Inferior parietal cortex (tissue), 1 donor: ENCODE measurements at regions not wholly inside any gene's neighbourhood (a gene's known extent, or its start where the extent isn't known, plus 50 kb on each side); places are given as distances from the start of the nearest gene placed in this dataset.

Source experiments
- DNase-seq: peaks from one replicate; pipeline ENCODE4 v3.0.0-alpha.2; 2016; ENCODE audit errors: extremely low spot score

DNA sequence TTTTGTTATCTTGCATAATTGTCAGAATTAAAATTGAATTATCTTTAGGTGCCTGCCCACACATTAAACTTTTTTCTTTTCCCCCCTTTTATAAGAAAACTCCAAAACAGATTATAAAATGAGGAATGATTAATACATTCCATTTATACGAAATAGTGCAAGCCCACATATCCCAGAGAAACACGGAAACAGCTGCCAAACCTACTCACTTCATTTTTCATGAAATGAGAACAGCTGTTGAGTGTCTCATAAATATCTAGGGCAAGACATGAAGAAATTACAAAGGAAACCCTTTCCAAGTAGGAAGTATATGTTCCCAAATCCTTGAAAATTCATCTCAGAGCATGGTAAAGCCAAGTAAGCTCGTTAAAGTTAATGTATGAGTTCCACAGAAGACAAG, 459.4 kb upstream of the NMUR2 start:
- no peak for DNase-seq

DNA sequence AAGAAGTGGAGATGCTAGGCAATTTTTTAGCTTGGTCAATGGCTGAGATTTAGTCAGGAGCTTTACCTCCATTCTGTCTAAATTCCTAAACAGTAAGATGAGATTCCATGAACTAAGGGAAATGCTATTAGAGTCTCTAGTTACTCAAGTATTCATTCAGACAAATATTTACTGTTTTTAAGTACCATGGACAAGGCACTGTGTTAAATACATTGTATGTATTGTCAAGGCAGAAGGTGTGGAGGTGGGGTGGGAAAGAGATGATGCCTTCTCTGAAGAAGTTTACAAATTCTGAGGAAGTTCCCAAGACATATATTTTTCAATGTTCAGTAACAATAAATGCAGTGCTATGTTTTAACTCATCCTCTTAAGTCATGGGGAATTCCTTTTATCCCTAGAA, 459.9 kb upstream of the NMUR2 start:
- no peak for DNase-seq

DNA sequence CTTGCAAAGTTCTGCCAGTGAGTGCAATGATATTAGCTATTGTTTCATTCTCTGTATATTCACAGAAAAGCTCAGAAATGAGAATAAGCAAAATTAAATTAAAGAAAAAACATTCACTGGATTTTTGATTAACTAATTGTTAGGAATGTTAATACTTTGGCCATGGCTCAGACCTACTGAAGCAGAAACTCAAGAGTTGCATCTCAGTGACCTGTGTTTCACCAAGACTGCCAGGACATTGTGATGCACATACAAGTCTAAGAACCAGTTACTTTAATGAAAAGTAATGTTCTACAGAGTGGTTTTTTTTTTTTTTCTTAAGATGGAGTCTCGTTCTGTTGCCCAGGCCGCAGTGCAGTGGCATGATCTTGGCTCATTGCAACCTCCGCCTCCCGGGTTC, 464.9 kb upstream of the NMUR2 start:
- DNase-seq: no peak

DNA sequence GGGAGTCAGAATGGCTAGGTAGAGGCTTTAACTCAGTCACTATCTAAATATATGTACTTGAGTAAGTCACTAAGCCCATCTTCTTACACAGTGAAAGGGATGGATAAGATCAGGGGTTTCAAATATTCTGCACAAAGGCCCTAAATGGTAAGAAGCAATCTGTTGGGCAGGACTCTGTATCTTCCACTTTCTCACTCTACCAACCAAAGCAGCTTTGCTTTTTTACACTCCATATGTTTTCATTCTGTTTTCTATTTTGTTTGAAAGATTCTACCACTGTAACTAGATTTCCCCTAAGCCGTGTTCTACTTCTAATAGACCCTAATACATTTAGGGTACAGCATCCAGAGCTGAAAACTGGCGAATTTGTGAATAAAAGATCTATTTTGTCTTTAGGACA, 477.5 kb upstream of the NMUR2 start:
- no peak for DNase-seq

DNA sequence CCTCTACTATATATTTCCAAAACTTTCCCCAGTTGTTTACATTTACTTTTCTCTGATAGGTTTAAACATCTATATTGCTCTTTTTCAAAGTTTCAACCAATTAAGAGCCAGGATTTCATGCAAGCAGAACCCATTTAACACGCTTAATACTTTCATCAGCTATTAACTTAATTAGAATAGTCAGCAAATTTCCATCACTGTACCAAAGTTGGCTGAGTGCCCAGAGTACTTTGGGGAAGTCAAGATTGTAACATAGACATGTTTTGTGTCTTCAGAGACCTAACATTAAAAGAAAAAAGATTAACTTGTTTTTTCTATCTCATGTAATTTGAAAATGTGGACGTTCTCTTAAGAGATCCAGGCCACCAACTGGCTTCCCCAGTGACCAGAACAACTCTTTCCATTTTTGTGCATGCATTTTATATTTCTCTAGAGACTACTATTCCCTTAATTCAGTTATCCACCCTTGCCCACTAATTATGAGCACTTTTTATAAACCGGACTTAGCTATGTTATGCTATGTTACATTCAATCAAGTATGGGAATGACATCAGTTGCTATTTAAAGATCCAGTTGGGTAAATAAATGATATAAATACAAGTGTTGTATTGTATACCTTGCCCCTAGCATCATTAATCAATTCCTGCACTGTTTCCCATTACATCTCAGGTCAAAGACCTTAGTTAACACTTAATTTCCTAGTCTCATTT, 478.1 kb upstream of the NMUR2 start:
- DNase-seq: no peak

DNA sequence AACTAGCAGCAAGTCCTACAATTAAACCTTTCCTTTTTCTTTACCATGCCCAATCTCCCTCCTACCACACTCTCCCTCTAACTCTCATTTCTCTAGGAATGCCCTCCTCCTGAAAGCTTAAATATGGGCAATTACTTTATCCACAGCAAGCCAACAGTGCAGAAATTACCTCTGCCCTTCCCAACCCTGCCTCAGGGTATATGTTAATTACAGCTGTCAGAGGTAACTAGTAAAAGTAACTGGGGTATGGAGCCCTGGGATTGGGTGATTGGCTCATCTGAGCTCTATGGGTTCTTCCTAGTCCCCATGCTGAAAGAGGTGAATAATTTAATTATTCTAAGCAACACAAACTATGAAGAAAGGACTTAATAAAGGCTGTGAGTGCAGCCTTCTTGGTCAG, 478.9 kb upstream of the NMUR2 start:
- DNase-seq: no peak

DNA sequence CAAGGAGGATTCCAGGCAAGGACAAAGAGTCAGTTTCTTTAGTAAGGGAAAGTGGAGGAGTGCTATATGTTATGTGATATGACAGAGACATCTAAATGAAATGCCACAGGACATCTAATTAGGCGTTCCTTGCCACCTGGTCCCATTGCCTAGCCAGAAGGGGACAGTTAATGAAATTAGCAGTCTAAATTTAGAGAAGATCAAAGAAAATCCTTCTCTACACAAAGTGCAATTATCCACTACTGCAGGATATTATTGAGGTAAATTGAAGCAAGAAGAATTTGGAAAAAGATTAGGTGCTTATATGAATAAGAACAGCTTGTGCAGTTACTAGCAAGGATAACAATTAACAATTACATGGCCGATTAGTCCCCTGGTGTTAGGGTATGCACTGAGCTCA, 495.3 kb upstream of the NMUR2 start:
- no peak for DNase-seq

DNA sequence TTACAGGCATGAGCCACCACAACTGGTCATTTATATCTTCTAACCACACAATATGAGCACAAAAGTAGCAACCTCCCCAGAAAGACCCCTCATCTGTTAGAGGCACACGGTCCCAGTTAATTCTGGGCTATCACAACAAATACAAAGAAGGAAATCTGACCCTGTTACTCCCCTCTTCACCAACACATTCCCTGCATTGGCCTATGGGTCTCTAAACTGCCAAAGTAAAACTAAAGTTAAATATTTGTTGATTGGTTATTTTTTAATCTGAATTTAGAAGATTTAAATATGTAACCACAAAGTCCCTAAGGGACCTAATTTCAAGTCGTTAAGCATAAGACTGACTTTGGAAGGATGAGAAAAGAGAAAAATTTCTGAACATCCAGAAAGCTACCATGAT, 496.7 kb upstream of the NMUR2 start:
- no peak for DNase-seq

DNA sequence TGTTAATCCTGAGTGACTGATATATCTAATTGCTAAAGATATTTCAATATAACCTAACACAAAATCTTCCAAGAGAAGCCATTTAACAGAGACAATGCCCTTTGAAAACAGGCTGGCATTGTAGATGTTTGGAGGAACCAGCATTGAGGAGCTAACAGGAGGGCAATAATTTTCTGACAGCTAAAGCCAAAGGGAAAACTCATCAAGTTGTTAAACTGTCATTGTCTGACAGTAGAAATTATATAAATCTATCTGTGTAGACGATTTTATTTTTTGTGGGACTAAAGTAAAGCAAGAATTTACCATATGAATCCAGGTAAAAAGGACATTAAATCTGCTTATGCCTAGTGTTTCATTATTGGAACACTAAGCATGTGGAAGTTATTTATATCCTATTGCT, 500.2 kb upstream of the NMUR2 start:
- no peak for DNase-seq

DNA sequence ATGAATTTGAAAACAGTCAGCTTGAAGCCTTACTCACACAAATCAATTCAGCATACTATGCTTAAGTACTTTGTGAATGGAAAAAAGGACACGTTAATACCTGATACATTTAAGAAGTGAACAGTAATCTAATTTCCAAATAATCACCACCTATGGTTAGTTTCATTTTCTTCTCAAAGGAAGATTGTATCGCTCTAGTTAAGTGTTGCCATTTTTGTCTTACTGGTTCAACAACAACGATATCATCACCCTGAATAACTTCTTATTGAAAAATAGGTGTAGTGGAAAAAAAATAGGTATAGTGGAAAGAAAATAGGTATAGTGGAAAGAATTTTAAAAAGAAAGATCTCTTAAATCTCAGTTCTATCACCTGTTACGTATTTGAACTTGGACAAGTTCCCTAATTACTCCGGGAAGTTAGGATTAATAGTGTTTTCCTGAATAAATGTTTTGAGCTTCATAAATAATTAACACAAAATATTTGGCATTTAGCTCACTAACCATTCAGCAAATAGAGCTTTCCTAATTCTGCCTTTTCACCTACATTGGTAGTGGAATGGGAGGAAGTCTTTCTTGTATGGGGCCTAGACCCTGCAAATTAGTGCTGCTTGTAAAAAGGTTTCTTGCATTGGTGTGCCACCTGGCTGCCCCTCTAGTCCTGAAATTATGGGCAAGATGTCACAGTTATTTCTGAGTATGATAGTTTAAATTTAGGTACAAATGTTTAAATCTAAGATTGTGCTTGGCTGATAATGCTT, 502.6 kb upstream of the NMUR2 start:
- DNase-seq: no peak

DNA sequence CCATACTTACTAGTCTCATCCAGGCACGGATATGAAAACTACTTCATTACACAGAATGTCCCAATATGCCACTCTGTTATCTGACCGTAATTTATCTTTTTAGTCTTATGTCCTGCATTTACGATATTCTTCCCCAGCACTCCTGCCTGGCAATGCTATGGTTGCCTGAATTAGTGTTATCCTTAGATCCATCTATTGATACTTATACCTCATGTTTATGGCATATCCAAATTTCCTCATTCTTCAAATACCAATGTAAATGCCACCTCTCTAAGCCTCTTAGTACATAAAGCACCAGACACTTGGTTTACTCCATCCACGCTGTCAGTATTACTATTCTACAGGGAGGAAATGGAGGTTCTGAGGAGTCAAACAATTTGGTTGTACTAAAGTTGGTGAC, 507.8 kb upstream of the NMUR2 start:
- DNase-seq: no peak

DNA sequence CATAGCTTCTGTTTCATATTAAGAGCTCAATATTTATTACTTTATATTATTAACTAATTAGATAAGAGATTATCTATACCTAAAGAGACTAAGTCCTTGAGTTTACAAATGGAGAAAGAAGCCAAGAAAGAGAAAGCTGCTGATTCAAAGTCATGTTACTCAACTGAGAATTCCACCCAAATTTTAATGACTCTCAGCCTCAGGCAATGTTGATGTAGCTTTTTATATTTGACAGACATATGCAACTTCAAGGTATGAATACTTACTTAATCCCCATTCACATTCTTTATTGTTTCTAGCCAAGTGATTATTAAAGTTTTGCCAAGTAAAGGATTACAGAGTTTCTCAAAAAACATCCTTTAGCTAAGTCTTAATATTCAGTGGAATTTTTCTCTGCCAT, 527.5 kb upstream of the NMUR2 start:
- no peak for DNase-seq

DNA sequence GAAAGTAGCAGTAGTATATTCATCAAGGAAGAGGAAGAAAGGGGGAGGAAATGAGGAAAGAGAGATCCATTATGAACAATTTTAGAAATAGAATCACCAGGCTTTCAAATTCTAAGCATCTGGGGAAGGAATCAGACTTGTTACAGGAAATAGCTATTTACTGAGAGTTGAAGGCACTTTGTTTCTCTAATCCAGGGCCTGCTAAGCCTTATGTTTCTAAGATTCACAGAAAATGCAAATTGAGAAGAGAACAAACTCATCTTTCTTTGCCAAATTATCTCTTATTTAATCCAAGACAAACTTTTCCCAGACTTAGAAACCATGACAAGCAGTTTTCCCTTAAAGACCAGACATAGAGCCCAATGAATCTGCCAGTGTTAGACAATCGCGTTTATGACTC, 528.0 kb upstream of the NMUR2 start:
- DNase-seq: no peak

DNA sequence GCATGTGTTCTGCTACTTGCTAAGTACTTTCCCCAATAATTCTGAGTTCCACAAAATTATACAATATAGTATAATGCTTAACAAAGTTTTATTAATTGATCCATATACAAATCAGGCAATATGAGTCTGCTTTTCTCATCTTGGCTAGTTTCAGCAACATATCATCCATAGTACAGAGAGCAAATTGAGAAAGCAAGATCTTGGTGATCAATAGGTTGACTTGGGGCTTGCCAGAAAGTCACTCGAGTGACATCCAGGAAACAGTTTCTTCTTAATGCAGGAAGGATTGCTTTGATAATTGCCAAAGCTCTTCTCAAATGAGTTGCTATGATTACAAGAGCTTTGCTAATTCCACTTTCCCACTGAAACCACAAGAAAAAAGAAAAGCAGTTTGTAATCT, 533.6 kb upstream of the NMUR2 start:
- no peak for DNase-seq

DNA sequence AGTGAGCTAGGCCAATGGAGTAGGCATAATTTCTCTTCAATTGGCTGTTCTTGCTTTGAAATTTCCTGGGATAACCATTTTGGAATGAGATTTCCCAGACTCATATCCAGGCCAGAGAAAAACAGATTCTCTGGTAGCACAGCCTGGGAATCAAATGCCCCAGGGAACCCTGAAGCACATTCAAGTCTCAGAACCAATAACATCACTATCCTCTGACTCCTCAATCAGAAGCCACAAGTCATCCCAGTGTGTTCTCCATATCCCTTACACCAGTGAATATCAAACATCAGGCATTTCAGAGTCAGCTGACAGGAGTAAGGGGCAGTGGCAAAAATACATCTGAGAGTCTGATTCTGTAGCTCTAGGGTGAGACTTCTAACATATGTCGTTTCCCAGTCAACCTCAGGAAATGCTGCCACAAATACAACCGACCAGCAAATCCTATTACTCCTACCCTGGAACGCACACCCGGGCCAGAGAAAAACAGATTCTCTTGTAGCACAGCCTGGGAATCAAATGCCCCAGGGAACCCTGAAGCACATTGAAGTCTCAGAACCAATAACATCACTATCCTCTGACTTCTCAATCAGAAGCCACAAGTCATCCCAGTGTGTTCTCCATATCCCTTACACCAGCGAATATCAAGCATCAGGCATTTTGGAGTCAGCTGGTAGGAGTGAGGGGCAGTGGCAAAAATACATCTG, 537.7 kb upstream of the NMUR2 start:
- no peak for DNase-seq

DNA sequence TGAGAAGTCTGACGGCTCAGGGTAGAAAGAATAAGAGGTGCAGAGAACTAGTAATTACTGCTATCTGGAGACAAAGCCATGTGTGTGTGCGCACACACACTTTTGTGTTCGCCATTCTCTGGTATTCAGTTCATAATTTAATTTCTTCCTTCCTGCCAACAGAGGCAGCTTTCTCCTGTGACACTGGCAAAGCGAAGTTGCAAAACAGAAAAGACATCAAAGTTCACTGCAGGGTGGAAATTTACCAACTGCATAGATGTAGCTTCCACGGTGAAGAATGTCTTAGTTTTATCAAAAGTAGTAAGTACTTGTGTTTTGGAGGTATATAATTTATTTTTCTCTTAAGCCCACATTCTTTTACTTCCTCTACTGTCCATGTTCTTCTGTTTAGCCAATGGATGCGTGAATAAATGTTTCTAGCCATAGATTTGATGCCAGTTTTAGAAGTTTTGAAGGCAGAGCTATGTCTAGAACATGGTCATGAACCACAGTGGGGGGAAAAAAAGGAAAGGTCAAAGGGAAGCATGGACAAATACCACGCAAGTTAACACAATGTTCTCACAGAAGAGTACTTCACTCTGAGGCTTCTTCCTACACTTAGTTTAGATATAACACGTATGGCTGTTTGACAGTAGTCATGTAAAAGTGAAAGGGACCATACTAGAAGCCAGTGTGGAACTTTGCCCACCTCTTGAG, 536.5 kb upstream of the GRIA1 start:
- no peak for DNase-seq

DNA sequence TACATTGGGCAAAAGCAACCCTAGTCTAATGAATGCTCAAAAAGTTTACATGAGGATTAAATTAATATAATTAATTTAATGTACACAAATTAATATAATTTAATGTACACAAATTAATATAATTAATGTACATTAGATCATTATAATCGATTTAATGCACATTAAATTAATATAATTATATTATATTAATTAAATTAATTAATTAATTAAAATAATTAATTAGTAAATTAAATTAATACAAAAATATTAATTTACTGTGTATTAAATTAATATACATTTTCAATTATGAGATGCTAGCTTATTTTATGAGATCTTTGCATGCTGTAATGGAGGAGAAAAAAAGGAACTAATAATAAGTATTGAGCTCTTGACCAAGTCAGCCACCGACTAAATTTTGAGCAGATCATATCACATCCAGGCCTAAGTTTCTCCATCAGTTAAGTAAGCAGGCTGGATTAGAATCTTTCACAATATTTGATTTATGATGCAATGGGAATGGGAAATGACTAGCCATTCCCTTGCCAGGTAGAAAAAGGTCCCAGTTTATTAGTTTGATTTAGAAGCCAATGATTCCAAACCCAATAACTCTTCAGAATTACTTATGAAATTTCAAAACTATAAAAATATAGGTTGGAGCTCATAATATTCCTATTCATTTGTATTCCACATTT, 533.4 kb upstream of the GRIA1 start:
- DNase-seq: no peak

DNA sequence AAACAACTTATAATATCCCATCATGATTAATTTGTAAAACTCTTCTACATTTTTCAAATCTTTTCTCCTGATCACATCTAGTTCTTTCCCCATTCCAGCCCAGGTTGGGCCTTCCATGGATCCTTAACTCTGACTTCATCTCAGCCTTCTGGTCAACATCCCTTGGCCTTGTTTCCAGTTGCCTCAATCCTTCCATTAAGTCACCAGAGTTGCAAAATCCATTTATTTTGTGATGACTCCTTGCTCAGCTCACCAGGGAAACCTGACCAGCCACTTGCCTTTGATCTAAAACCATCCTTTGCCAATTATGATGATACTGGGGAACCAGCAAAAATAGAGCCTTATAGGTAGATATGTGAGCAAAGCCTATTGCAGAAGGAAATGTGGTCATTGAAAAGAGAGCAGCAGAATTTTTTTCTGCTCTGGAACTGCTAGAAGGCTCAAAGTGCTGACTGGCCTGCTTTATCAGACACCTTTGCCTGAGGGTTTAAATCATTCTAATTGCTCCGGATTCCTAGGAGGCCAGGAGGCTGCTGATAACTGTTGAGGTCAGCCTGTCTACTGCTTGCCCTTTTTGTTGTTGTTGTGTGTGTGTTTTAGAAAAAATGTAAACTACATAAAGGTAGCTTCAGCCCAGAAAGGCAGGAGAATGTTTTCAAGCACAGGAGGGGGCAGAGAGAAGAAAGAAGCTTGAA, 512.2 kb upstream of the GRIA1 start:
- no peak for DNase-seq

DNA sequence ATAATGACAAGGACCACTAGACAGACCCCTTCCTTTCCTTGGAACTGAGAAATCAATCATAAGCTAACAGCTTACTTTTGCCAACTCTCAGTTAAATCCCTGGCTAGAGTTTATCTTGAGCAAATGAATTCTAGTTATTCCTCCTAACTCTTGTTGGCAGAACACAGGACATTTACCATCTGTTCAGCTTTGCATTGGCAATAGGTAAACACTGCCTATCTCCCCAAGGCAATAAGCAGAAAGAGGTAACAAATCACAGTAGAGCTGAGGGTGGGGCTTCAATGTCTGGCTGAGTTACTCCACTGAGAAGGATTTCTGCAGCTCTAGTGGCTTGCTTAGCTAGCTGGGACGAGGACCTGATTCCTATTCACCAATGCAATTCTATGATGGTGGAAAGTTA, 503.3 kb upstream of the GRIA1 start:
- DNase-seq: peak; percentile 36

DNA sequence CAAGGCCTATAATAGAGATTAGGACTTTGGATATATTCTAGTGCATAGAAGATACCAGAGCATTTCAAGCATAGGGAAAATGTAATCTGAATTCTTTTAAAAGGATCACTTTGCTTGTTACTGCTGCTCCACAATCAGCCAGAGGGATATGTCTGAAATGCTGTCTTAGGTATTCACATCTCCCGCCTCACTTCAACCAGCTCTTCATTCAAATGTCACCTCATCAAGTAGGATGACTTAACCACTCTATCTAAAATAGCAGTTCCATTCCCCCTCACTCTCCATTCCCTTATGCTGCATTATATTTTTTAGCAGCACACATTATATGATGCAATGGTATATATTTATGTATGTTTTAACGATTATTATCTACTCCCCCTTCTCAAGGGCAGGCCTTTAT, 500.3 kb upstream of the GRIA1 start:
- DNase-seq: no peak

DNA sequence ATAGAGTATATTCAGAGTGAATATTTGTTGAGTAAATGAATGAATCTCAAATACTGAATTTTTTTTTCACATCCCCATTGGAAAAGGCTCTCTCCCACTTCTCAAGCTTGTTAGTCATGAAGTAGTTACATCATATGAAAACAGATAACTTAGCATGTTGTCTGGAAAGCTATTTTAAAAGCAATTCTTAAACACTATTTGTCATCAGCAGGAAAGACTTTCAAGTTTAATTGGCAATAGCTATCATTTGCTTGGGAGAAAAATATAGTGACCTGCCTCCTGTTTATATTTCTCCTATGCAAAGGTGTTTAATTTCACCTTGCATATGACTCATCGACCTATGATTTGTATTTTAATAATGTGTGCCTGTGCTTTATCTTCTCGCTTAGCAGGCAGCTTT, 499.8 kb upstream of the GRIA1 start:
- no peak for DNase-seq
